ENCODE measurements at regions not wholly inside any gene's neighbourhood (a gene's known extent, or its start where the extent isn't known, plus 50 kb on each side); places are given as distances from the start of the nearest gene placed in this dataset.

- no peak overlapping the region for H4K91ac ChIP-seq (ENCODE audit: low read depth, low read length)
- H4K8ac ChIP-seq (ENCODE audit: low read depth, low read length), result no peak overlapping the region
- H3K4me3 ChIP-seq (ENCODE audit: low read depth, low read length), result no peak overlapping the region
- H3K79me1 ChIP-seq (ENCODE audit: low read length), result no peaks in the 10 kb centered on the region
- no peak overlapping the region for H3K4me2 ChIP-seq (ENCODE audit: low read length)
- no peak overlapping the region for H2BK120ac ChIP-seq (ENCODE audit: insufficient read depth, low read length, poor library complexity)
- no peak overlapping the region for H4K12ac ChIP-seq (ENCODE audit: low read depth, low read length)
- no peaks in the 10 kb centered on the region for H3K79me2 ChIP-seq (ENCODE audit: control insufficient read depth, insufficient read depth, low read length, poor library complexity)
- no peak overlapping the region for H3K9ac ChIP-seq (ENCODE audit: low read length)
- H3K36me3 ChIP-seq (ENCODE audit: control insufficient read depth in 1 of 2, insufficient read depth in 2 of 2, low read length in 2 of 2), result no peaks in the 10 kb centered on the region
- no peak overlapping the region for H2BK5ac ChIP-seq (ENCODE audit: low read depth, low read length, poor library complexity)
- no peak overlapping the region for H2AFZ ChIP-seq (ENCODE audit: insufficient read depth, low read length, poor library complexity)
- H3K27ac ChIP-seq (ENCODE audit: low read depth, low read length), result no peak overlapping the region
- H3K9me3 ChIP-seq (ENCODE audit: insufficient read depth, low read depth, low read length), result no peaks in the 10 kb centered on the region
- no peak overlapping the region for H2BK12ac ChIP-seq (ENCODE audit: low read length)
- peaks cover 0 to 2% of the 10 kb centered on the region in 2 experiments for H3K4me1 ChIP-seq (ENCODE audit: control insufficient read depth in 1 of 2, insufficient read depth in 2 of 2, low read length in 2 of 2)
- H3K27me3 ChIP-seq (ENCODE audit: insufficient read depth, low read length), result no peaks in the 10 kb centered on the region
- no peak overlapping the region for H3K4ac ChIP-seq (ENCODE audit: low read depth, low read length)
- no peak overlapping the region for H3K14ac ChIP-seq (ENCODE audit: low read length)
- no peak overlapping the region for H3K18ac ChIP-seq (ENCODE audit: low read length)
- no peak overlapping the region for H2AK5ac ChIP-seq (ENCODE audit: low read length)
- no peak for DNase-seq
- H3K23ac ChIP-seq (ENCODE audit: low read length), result no peak overlapping the region
These were observed 1031.3 kb downstream of the C4orf33 start for GRCh38 chr4:130127297-130127696.

GRCh38 chr4:130131536-130131935 is 1035.6 kb downstream of the C4orf33 start:
- WGBS (ENCODE audit: extremely low coverage, insufficient coverage, insufficient read length), result no CpG with 5 or more reads among the region's 3 CpGs
- H3K79me2 ChIP-seq (ENCODE audit: control insufficient read depth, insufficient read depth, low read length, poor library complexity), result no peaks in the 10 kb centered on the region
- no peaks in the 10 kb centered on the region for H3K9me3 ChIP-seq (ENCODE audit: insufficient read depth, low read depth, low read length)
- no peaks in the 10 kb centered on the region for H3K36me3 ChIP-seq (ENCODE audit: control insufficient read depth in 1 of 2, insufficient read depth in 2 of 2, low read length in 2 of 2)
- H3K14ac ChIP-seq (ENCODE audit: low read length), result no peak overlapping the region
- H2BK120ac ChIP-seq (ENCODE audit: insufficient read depth, low read length, poor library complexity), result no peak overlapping the region
- H4K8ac ChIP-seq (ENCODE audit: low read depth, low read length), result no peak overlapping the region
- no peak overlapping the region for H4K91ac ChIP-seq (ENCODE audit: low read depth, low read length)
- no peak overlapping the region for H4K12ac ChIP-seq (ENCODE audit: low read depth, low read length)
- no peaks in the 10 kb centered on the region for H3K27me3 ChIP-seq (ENCODE audit: insufficient read depth, low read length)
- H3K4me1 ChIP-seq (ENCODE audit: control insufficient read depth in 1 of 2, insufficient read depth in 2 of 2, low read length in 2 of 2), result no peaks in the 10 kb centered on the region
- H2AK5ac ChIP-seq (ENCODE audit: low read length), result no peak overlapping the region
- H3K4ac ChIP-seq (ENCODE audit: low read depth, low read length), result no peak overlapping the region
- no peak for DNase-seq
- H3K23ac ChIP-seq (ENCODE audit: low read length), result no peak overlapping the region
- H2BK5ac ChIP-seq (ENCODE audit: low read depth, low read length, poor library complexity), result no peak overlapping the region
- H3K4me3 ChIP-seq (ENCODE audit: low read depth, low read length), result no peak overlapping the region
- H2BK12ac ChIP-seq (ENCODE audit: low read length), result no peak overlapping the region
- no peak overlapping the region for H3K18ac ChIP-seq (ENCODE audit: low read length)
- H3K27ac ChIP-seq (ENCODE audit: low read depth, low read length), result no peak overlapping the region
- no peak overlapping the region for H2AFZ ChIP-seq (ENCODE audit: insufficient read depth, low read length, poor library complexity)
- no peaks in the 10 kb centered on the region for H3K79me1 ChIP-seq (ENCODE audit: low read length)
- H3K4me2 ChIP-seq (ENCODE audit: low read length), result no peak overlapping the region
- no peak overlapping the region for H3K9ac ChIP-seq (ENCODE audit: low read length)

- Histone ChIP-seq H4K8ac (ENCODE audit: low read depth, low read length) (no peak overlapping the region), H3K36me3 (ENCODE audit: control insufficient read depth in 1 of 2, insufficient read depth in 2 of 2, low read length in 2 of 2) (no peaks in the 10 kb centered on the region), H3K27ac (ENCODE audit: low read depth, low read length) (no peak overlapping the region), H3K4me1 (ENCODE audit: control insufficient read depth in 1 of 2, insufficient read depth in 2 of 2, low read length in 2 of 2) (no peaks in the 10 kb centered on the region), H3K18ac (ENCODE audit: low read length) (no peak overlapping the region), H2AK5ac (ENCODE audit: low read length) (no peak overlapping the region), H3K79me2 (ENCODE audit: control insufficient read depth, insufficient read depth, low read length, poor library complexity) (no peaks in the 10 kb centered on the region), H4K12ac (ENCODE audit: low read depth, low read length) (no peak overlapping the region), H3K4ac (ENCODE audit: low read depth, low read length) (no peak overlapping the region), H2BK12ac (ENCODE audit: low read length) (no peak overlapping the region), H3K23ac (ENCODE audit: low read length) (no peak overlapping the region), H3K27me3 (ENCODE audit: insufficient read depth, low read length) (no peaks in the 10 kb centered on the region), H3K4me3 (ENCODE audit: low read depth, low read length) (no peak overlapping the region), H2BK5ac (ENCODE audit: low read depth, low read length, poor library complexity) (no peak overlapping the region), H3K4me2 (ENCODE audit: low read length) (no peak overlapping the region), H3K14ac (ENCODE audit: low read length) (no peak overlapping the region), H3K9ac (ENCODE audit: low read length) (no peak overlapping the region), H4K91ac (ENCODE audit: low read depth, low read length) (no peak overlapping the region), H2AFZ (ENCODE audit: insufficient read depth, low read length, poor library complexity) (no peak overlapping the region), H3K9me3 (ENCODE audit: insufficient read depth, low read depth, low read length) (no peaks in the 10 kb centered on the region), H3K79me1 (ENCODE audit: low read length) (no peaks in the 10 kb centered on the region), H2BK120ac (ENCODE audit: insufficient read depth, low read length, poor library complexity) (no peak overlapping the region)
- DNase-seq, result no peak
- WGBS (ENCODE audit: extremely low coverage, insufficient coverage, insufficient read length), result no CpG with 5 or more reads among the region's 7 CpGs
These were observed 1045.7 kb downstream of the C4orf33 start for GRCh38 chr4:130141651-130142050.

- Histone ChIP-seq H3K27me3 (ENCODE audit: insufficient read depth, low read length) (no peaks in the 10 kb centered on the region), H3K4ac (ENCODE audit: low read depth, low read length) (no peak overlapping the region), H3K79me2 (ENCODE audit: control insufficient read depth, insufficient read depth, low read length, poor library complexity) (no peaks in the 10 kb centered on the region), H3K14ac (ENCODE audit: low read length) (no peak overlapping the region), H2BK12ac (ENCODE audit: low read length) (no peak overlapping the region), H3K23ac (ENCODE audit: low read length) (no peak overlapping the region), H4K91ac (ENCODE audit: low read depth, low read length) (no peak overlapping the region), H3K4me1 (ENCODE audit: control insufficient read depth in 1 of 2, insufficient read depth in 2 of 2, low read length in 2 of 2) (no peaks in the 10 kb centered on the region), H4K12ac (ENCODE audit: low read depth, low read length) (no peak overlapping the region), H2AK5ac (ENCODE audit: low read length) (no peak overlapping the region), H3K18ac (ENCODE audit: low read length) (no peak overlapping the region), H2BK120ac (ENCODE audit: insufficient read depth, low read length, poor library complexity) (no peak overlapping the region), H3K27ac (ENCODE audit: low read depth, low read length) (no peak overlapping the region), H4K8ac (ENCODE audit: low read depth, low read length) (no peak overlapping the region), H3K4me3 (ENCODE audit: low read depth, low read length) (no peak overlapping the region), H3K4me2 (ENCODE audit: low read length) (no peak overlapping the region), H2BK5ac (ENCODE audit: low read depth, low read length, poor library complexity) (no peak overlapping the region), H3K9ac (ENCODE audit: low read length) (no peak overlapping the region), H3K36me3 (ENCODE audit: control insufficient read depth in 1 of 2, insufficient read depth in 2 of 2, low read length in 2 of 2) (peaks cover 0 to 2% of the 10 kb centered on the region in 2 experiments), H3K9me3 (ENCODE audit: insufficient read depth, low read depth, low read length) (no peaks in the 10 kb centered on the region), H3K79me1 (ENCODE audit: low read length) (no peaks in the 10 kb centered on the region), H2AFZ (ENCODE audit: insufficient read depth, low read length, poor library complexity) (no peak overlapping the region)
- peak in 1 of 2 donors; percentile 6 for DNase-seq
- WGBS (ENCODE audit: extremely low coverage, insufficient coverage, insufficient read length), result no CpG with 5 or more reads among the region's 1 CpG
These were observed 1047.7 kb downstream of the C4orf33 start for GRCh38 chr4:130143656-130144055.
